Mesothelial cell of epicardium (in vitro differentiated cells): ENCODE measurements at regions not wholly inside any gene's neighbourhood (a gene's known extent, or its start where the extent isn't known, plus 50 kb on each side); places are given as distances from the start of the nearest gene placed in this dataset.

Experiments
- DNase-seq, 2 experiments: peaks; one replicate each; pipeline ENCODE4 v3.0.0; 2021; ENCODE audit warnings: low spot score in 2 of 2; ENCODE audit not compliant: unreplicated experiment in 2 of 2
- H3K27ac Mint-ChIP-seq: 2 replicates; pipeline ENCODE4 v1.8.0; 2021; ENCODE audit warnings: mixed read lengths
- H3K27me3 Mint-ChIP-seq: 2 replicates; pipeline ENCODE4 v1.8.0; 2021; ENCODE audit warnings: low read depth, mixed read lengths
- H3K36me3 Mint-ChIP-seq: 2 replicates; pipeline ENCODE4 v1.8.0; 2021; ENCODE audit warnings: mixed read lengths
- H3K4me1 Mint-ChIP-seq: 2 replicates; pipeline ENCODE4 v1.8.0; 2021; ENCODE audit warnings: mixed read lengths
- H3K4me3 Mint-ChIP-seq: 2 replicates; pipeline ENCODE4 v1.8.0; 2021; ENCODE audit warnings: mild to moderate bottlenecking, moderate library complexity, mixed read lengths
- H3K9me3 Mint-ChIP-seq: 2 replicates; pipeline ENCODE4 v1.8.0; 2021; ENCODE audit warnings: mixed read lengths
- TF ChIP-seq, protein P1 (sequence below): fragments of 200-600 bp; sonication (generic); IDR thresholded peaks from one replicate; pipeline ENCODE4 v1.5.0; 2021; ENCODE audit warnings: antibody characterized with exemption; ENCODE audit not compliant: unreplicated experiment

DNA sequence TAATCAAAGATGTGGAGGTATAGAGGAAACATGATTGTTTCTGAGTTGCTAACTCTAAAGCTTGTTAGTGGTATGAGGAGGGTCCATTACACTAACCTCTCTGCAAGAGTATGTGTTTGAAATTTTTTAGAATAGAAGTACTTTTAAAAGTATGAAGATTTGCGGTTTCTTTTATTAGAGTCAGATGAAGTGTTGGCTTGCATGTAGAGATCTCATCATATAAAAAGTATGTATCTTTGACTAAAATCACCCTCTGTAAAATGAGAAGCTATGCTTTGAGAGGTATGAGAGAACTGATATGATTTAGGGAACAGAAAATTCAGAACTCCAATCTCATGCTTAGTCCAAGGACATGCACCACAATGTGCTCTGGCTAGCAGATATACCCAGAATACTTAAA is 140.4 kb upstream of the MBNL1 start:
- no peak for DNase-seq
- peaks cover 3% of the 10 kb centered on the region for H3K27me3 Mint-ChIP-seq
- H3K4me3 Mint-ChIP-seq: no peak overlapping the region
- TF ChIP-seq, protein P1, sequence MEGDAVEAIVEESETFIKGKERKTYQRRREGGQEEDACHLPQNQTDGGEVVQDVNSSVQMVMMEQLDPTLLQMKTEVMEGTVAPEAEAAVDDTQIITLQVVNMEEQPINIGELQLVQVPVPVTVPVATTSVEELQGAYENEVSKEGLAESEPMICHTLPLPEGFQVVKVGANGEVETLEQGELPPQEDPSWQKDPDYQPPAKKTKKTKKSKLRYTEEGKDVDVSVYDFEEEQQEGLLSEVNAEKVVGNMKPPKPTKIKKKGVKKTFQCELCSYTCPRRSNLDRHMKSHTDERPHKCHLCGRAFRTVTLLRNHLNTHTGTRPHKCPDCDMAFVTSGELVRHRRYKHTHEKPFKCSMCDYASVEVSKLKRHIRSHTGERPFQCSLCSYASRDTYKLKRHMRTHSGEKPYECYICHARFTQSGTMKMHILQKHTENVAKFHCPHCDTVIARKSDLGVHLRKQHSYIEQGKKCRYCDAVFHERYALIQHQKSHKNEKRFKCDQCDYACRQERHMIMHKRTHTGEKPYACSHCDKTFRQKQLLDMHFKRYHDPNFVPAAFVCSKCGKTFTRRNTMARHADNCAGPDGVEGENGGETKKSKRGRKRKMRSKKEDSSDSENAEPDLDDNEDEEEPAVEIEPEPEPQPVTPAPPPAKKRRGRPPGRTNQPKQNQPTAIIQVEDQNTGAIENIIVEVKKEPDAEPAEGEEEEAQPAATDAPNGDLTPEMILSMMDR: no peak
- H3K9me3 Mint-ChIP-seq: no peaks in the 10 kb centered on the region
- no peaks in the 10 kb centered on the region for H3K36me3 Mint-ChIP-seq
- no peak overlapping the region for H3K27ac Mint-ChIP-seq
- no peaks in the 10 kb centered on the region for H3K4me1 Mint-ChIP-seq

DNA sequence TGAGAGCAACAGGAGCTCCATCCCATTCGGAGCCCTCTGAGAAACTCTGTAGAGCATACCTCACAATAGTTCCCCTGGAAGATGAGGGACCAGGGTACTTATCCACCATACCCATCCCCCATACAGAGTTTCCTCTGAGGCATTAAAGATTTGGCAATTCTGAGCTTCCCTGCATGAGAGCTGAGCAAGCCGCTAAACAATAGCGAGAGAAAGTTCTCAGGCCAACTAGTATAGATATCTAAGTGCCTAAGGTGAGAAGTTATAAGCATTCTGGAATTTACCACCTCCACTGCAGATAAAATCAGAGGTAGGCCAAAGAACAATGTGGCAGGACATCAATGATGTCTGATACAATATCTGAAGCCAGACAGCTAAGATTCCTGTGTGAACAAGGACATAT is 129.1 kb upstream of the MBNL1 start:
- H3K36me3 Mint-ChIP-seq: peaks cover 2% of the 10 kb centered on the region
- no peaks in the 10 kb centered on the region for H3K27me3 Mint-ChIP-seq
- TF ChIP-seq, protein P1: no peak
- H3K4me1 Mint-ChIP-seq: no peaks in the 10 kb centered on the region
- no peak overlapping the region for H3K27ac Mint-ChIP-seq
- H3K9me3 Mint-ChIP-seq: peaks cover 13% of the 10 kb centered on the region
- no peak overlapping the region for H3K4me3 Mint-ChIP-seq
- DNase-seq: no peak

- DNase-seq: no peak
- Mint-ChIP-seq H3K9me3 (peaks cover 5% of the 10 kb centered on the region), H3K36me3 (no peaks in the 10 kb centered on the region), H3K27me3 (no peaks in the 10 kb centered on the region), H3K4me3 (no peak overlapping the region), H3K4me1 (peaks cover 13% of the 10 kb centered on the region), H3K27ac (no peak overlapping the region)
- TF ChIP-seq, protein P1: no peak
These were observed 122.3 kb upstream of the MBNL1 start for GRCh38 chr3:152146461-152146860.

DNA sequence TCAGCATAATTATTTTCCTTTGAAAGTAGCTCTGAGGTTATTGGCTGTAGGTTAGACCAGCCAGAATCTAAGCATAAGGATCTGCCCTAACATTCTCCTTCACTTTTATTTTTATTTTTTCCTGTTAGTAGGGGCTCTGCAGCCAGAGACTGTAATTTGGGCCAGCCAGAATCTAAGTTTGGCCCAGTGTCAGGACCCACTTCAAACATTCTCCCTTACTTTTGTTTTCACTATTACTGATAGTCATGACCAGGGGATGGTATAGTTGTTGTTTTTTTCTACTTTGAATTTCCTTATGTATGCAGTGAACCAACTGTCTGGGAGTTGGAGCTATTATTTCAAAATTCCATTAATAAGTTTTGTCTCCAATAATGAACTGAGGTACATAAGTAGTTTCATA is 121.0 kb upstream of the MBNL1 start:
- Mint-ChIP-seq H3K4me1 (peaks cover 16% of the 10 kb centered on the region), H3K36me3 (no peaks in the 10 kb centered on the region), H3K4me3 (no peak overlapping the region), H3K27ac (no peak overlapping the region), H3K27me3 (no peaks in the 10 kb centered on the region), H3K9me3 (peaks cover 5% of the 10 kb centered on the region)
- TF ChIP-seq, protein P1: no peak
- no peak for DNase-seq

GRCh38 chr3:152148579-152148978 is 120.2 kb upstream of the MBNL1 start:
- Mint-ChIP-seq H3K36me3 (no peaks in the 10 kb centered on the region), H3K4me1 (peaks cover 16% of the 10 kb centered on the region), H3K9me3 (peaks cover 5% of the 10 kb centered on the region), H3K27ac (no peak overlapping the region), H3K27me3 (no peaks in the 10 kb centered on the region), H3K4me3 (no peak overlapping the region)
- no peak for DNase-seq
- TF ChIP-seq, protein P1: no peak

DNA sequence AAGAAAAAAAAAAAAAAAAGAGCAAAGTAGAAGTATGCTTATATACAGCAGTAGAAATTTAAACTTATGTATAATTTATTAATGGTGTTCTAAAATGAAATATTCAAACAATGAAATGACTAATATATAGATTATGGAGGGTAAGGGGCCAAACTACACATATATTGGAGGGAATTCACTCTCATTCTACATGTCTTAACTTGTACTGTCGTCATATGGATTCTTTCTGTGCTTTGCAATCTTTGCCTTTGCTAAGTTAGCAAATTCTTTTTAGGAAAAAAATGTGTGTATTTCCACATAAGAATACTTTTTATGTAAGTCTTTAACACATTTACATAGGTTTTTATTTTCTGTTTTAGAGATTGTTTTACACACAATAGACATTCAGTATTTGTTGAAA is 118.9 kb upstream of the MBNL1 start:
- Mint-ChIP-seq H3K36me3 (no peaks in the 10 kb centered on the region), H3K4me3 (no peak overlapping the region), H3K4me1 (peaks cover 16% of the 10 kb centered on the region), H3K27ac (no peak overlapping the region), H3K9me3 (peaks cover 5% of the 10 kb centered on the region), H3K27me3 (no peaks in the 10 kb centered on the region)
- DNase-seq: no peak
- TF ChIP-seq, protein P1: no peak
